ENCODE measurements at regions not wholly inside any gene's neighbourhood (a gene's known extent, or its start where the extent isn't known, plus 50 kb on each side); places are given as distances from the start of the nearest gene placed in this dataset.

GRCh38 chr19:31058676-31059340 lies 290.4 kb downstream of the TSHZ3 start:
- no peaks in the 10 kb centered on the region for H3F3A ChIP-seq (ENCODE audit: insufficient read depth, low read length, poor library complexity, severe bottlenecking)
- no peaks in the 10 kb centered on the region for H3K9me3 ChIP-seq (ENCODE audit: low read length)
- no peaks in the 10 kb centered on the region for H3K79me2 ChIP-seq (replicated peaks; ENCODE audit: insufficient read depth, low read length)
- no peaks in the 10 kb centered on the region for H3K27me3 ChIP-seq (ENCODE audit: insufficient read depth, low read depth, low read length)
- no peak overlapping the region for H3K4me3 ChIP-seq (ENCODE audit: low read length)
- no peak overlapping the region for H3K4me2 ChIP-seq (ENCODE audit: low read length)
- H3K9me2 ChIP-seq (ENCODE audit: insufficient read depth, low read length) = no peaks in the 10 kb centered on the region
- H2AFZ ChIP-seq (ENCODE audit: low read depth, low read length) = no peak overlapping the region
- H3K27ac ChIP-seq (ENCODE audit: low read length) = no peak overlapping the region
- H3K9ac ChIP-seq (ENCODE audit: low read length) = no peak overlapping the region
- H3K36me3 ChIP-seq (ENCODE audit: insufficient read depth, low read length) = no peaks in the 10 kb centered on the region
- no peaks in the 10 kb centered on the region for H4K20me1 ChIP-seq (ENCODE audit: insufficient read depth)
- TF ChIP-seq EZH2 (IDR thresholded peaks at IDR 0.05; ENCODE audit: borderline replicate concordance, insufficient read depth, low read length, poor library complexity, severe bottlenecking) (no peak), SMC3 (conservative IDR thresholded peaks at IDR 0.05; ENCODE audit: poor library complexity) (no peak)

- no peaks in the 10 kb centered on the region for H3K27me3 ChIP-seq (ENCODE audit: insufficient read depth, low read depth, low read length)
- no peak for TF ChIP-seq EZH2 (IDR thresholded peaks at IDR 0.05; ENCODE audit: borderline replicate concordance, insufficient read depth, low read length, poor library complexity, severe bottlenecking)
- TF ChIP-seq REST (IDR thresholded peaks at IDR 0.05; ENCODE audit: borderline replicate concordance) = no peak
- TF ChIP-seq CTCF (IDR thresholded peaks at IDR 0.05; ENCODE audit: poor library complexity, severe bottlenecking) = no peak
- no peak for TF ChIP-seq TAF1 (IDR thresholded peaks at IDR 0.05; ENCODE audit: low read depth)
- no peak for TF ChIP-seq RAD21 (conservative IDR thresholded peaks at IDR 0.05)
- TF ChIP-seq MXI1 (conservative IDR thresholded peaks at IDR 0.05; ENCODE audit: poor library complexity, severe bottlenecking) = no peak
- no peak for TF ChIP-seq POLR2AphosphoS5 (IDR thresholded peaks at IDR 0.05)
- TF ChIP-seq SMC3 (conservative IDR thresholded peaks at IDR 0.05; ENCODE audit: poor library complexity) = no peak
- TF ChIP-seq EP300 (conservative IDR thresholded peaks at IDR 0.05; ENCODE audit: poor library complexity, severe bottlenecking) = no peak
- H4K20me1 ChIP-seq (ENCODE audit: insufficient read depth) = no peaks in the 10 kb centered on the region
- no peak overlapping the region for H3K4me3 ChIP-seq (ENCODE audit: low read length)
- no peaks in the 10 kb centered on the region for H3K9me3 ChIP-seq (ENCODE audit: low read length)
- H2AFZ ChIP-seq (ENCODE audit: low read depth, low read length) = no peak overlapping the region
- H3K9ac ChIP-seq (ENCODE audit: low read length) = no peak overlapping the region
- no peaks in the 10 kb centered on the region for H3K79me2 ChIP-seq (replicated peaks; ENCODE audit: insufficient read depth, low read length)
- no peaks in the 10 kb centered on the region for H3F3A ChIP-seq (ENCODE audit: insufficient read depth, low read length, poor library complexity, severe bottlenecking)
- no peak overlapping the region for H3K27ac ChIP-seq (ENCODE audit: low read length)
- no peak overlapping the region for H3K4me2 ChIP-seq (ENCODE audit: low read length)
- no peaks in the 10 kb centered on the region for H3K36me3 ChIP-seq (ENCODE audit: insufficient read depth, low read length)
- no peaks in the 10 kb centered on the region for H3K9me2 ChIP-seq (ENCODE audit: insufficient read depth, low read length)
Measured at GRCh38 chr19:31057476-31057875, 291.8 kb downstream of the TSHZ3 start.

Data from neural cell (in vitro differentiated cells).